Stimulated activated CD4-positive, alpha-beta T cell treated with anti-CD3 and anti-CD28 coated beads, Interleukin-2, amount 100 ng/mL, for 24 hours (primary cell): ENCODE measurements at regions not wholly inside any gene's neighbourhood (a gene's known extent, or its start where the extent isn't known, plus 50 kb on each side); places are given as distances from the start of the nearest gene placed in this dataset.
"Not testable (repeated sequence)": the region's sequence is repeated elsewhere in the genome, so short reads cannot be mapped to it uniquely, and the experiment has no call there.

Source experiments
- DNase-seq, 2 donors: peaks; one replicate each; pipeline ENCODE4 v3.0.0-alpha.2; 2020

GRCh38 chr6:4486568-4487315 lies 289.5 kb upstream of the CDYL start:
- no peak for DNase-seq

- no peak for DNase-seq
Measured at GRCh38 chr6:4485735-4486134, 290.5 kb upstream of the CDYL start.

GRCh38 chr6:4482461-4482860 lies 293.7 kb upstream of the CDYL start:
- DNase-seq = no peak

- no peak for DNase-seq
Measured at GRCh38 chr6:4480788-4481735, 295.1 kb upstream of the CDYL start.

GRCh38 chr6:4478098-4478497 lies 298.1 kb upstream of the CDYL start:
- no peak for DNase-seq

- no peak for DNase-seq
Measured at GRCh38 chr6:4474810-4475209, 301.4 kb upstream of the CDYL start.

GRCh38 chr6:4472969-4473642 lies 303.1 kb upstream of the CDYL start:
- no peak for DNase-seq

- no peak for DNase-seq
Measured at GRCh38 chr6:4472222-4472621, 304.0 kb upstream of the CDYL start.

GRCh38 chr6:4471515-4471914 lies 304.7 kb upstream of the CDYL start:
- DNase-seq = not testable (repeated sequence)

- DNase-seq = no peak
Measured at GRCh38 chr6:4470698-4471210, 305.4 kb upstream of the CDYL start.

- DNase-seq = no peak
Measured at GRCh38 chr6:4466769-4467480, 309.3 kb upstream of the CDYL start.

- DNase-seq = no peak
Measured at GRCh38 chr6:4466261-4466660, 309.9 kb upstream of the CDYL start.

GRCh38 chr6:4464638-4465037 lies 311.6 kb upstream of the CDYL start:
- no peak for DNase-seq

- DNase-seq = no peak
Measured at GRCh38 chr6:4463236-4463635, 313.0 kb upstream of the CDYL start.

GRCh38 chr6:4460586-4461475 lies 315.4 kb upstream of the CDYL start:
- DNase-seq = no peak

GRCh38 chr6:4459996-4460395 lies 316.2 kb upstream of the CDYL start:
- no peak for DNase-seq

- no peak for DNase-seq
Measured at GRCh38 chr6:4459032-4459431, 317.2 kb upstream of the CDYL start.

GRCh38 chr6:4451718-4452117 lies 316.3 kb upstream of the ECI2 start:
- no peak for DNase-seq

GRCh38 chr6:4451081-4451480 lies 315.7 kb upstream of the ECI2 start:
- DNase-seq = no peak

- no peak for DNase-seq
Measured at GRCh38 chr6:4450237-4450636, 314.9 kb upstream of the ECI2 start.

- DNase-seq = no peak
Measured at GRCh38 chr6:4449409-4449808, 314.0 kb upstream of the ECI2 start.

- DNase-seq = no peak
Measured at GRCh38 chr6:4448841-4449240, 313.5 kb upstream of the ECI2 start.
